Type B pancreatic cell (in vitro differentiated cells): ENCODE measurements at regions not wholly inside any gene's neighbourhood (a gene's known extent, or its start where the extent isn't known, plus 50 kb on each side); places are given as distances from the start of the nearest gene placed in this dataset.

Experiments
- DNase-seq: peaks from one replicate; pipeline ENCODE4 v3.0.0; 2021; ENCODE audit warnings: mixed read lengths; ENCODE audit not compliant: unreplicated experiment; ENCODE audit errors: extremely low spot score
- H3K27ac Mint-ChIP-seq: 2 replicates; pipeline ENCODE4 v1.8.0; 2021; ENCODE audit warnings: mild to moderate bottlenecking, mixed read lengths
- H3K27me3 Mint-ChIP-seq: 2 replicates; pipeline ENCODE4 v1.8.0; 2021; ENCODE audit warnings: mixed read lengths
- H3K36me3 Mint-ChIP-seq: 2 replicates; pipeline ENCODE4 v1.8.0; 2021; ENCODE audit warnings: mixed read lengths
- H3K4me1 Mint-ChIP-seq: one replicate; pipeline ENCODE4 v1.8.0; 2021; ENCODE audit warnings: mixed read lengths; ENCODE audit not compliant: unreplicated experiment
- H3K4me3 Mint-ChIP-seq: 2 replicates; pipeline ENCODE4 v1.8.0; 2021; ENCODE audit warnings: mild to moderate bottlenecking, mixed read lengths
- H3K9me3 Mint-ChIP-seq: 2 replicates; pipeline ENCODE4 v1.8.0; 2021; ENCODE audit warnings: mixed read lengths
- TF ChIP-seq, protein P1 (sequence below): fragments of 200-600 bp; sonication (generic); conservative IDR thresholded peaks from 2 replicates; pipeline ENCODE4 v1.5.0; 2021; ENCODE audit warnings: antibody characterized with exemption, mild to moderate bottlenecking

DNA sequence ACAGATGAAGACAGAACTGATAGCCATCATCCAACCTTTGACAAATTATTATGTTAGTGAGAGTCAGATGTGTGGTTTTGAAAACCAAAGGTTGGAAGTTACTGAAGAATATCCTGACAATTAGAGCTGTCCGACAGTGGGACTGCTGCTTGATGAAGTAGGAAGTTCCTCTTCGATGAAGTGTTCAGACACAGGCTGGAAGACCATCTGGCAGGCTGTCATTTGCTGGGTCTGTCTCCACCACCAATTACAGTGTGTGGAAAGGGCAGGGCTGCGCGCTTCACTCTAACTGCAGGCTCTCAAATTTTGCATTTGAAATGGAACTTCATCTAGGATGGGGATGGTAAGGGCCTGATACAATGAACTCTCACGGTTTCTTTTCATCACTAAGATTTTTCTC lies 313.8 kb downstream of the PIK3C3 start:
- DNase-seq, result no peak
- TF ChIP-seq, protein P1, sequence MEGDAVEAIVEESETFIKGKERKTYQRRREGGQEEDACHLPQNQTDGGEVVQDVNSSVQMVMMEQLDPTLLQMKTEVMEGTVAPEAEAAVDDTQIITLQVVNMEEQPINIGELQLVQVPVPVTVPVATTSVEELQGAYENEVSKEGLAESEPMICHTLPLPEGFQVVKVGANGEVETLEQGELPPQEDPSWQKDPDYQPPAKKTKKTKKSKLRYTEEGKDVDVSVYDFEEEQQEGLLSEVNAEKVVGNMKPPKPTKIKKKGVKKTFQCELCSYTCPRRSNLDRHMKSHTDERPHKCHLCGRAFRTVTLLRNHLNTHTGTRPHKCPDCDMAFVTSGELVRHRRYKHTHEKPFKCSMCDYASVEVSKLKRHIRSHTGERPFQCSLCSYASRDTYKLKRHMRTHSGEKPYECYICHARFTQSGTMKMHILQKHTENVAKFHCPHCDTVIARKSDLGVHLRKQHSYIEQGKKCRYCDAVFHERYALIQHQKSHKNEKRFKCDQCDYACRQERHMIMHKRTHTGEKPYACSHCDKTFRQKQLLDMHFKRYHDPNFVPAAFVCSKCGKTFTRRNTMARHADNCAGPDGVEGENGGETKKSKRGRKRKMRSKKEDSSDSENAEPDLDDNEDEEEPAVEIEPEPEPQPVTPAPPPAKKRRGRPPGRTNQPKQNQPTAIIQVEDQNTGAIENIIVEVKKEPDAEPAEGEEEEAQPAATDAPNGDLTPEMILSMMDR, result no peak

DNA sequence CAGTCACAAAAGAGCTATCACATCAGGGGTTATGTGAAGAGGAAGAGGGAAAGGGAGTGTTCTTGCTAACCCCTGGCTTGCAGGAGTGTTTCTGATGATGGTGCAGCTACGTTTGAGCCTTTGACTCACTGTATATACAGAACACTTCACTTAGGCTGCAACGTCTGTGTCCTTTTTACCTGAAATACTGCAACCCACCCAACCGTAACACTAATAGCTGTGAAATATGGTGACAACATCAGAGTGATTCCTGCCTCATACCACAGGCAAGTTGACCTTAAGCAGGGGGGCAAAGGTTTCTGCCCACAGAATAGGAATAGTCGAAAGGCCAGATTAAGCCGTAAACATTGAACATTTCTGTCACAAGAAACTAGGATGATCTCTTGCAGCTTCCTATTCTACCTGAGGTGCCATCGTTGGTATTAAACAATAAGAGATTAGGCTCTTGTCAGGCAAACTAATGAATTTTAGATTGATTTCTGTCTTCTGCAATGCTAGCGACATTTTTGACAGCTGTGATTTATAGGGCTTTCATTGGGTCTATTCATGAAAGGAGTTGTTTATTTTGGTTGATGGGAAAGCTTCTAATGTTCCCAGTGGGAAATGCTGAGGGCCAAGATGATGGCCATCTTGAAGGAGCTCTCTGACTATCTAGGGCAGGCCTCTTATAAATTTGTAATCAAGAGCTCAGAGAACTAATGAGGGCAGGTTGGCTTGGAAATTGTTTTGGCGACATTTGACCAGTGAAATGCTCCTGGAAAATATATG lies 316.8 kb downstream of the PIK3C3 start:
- no peak for DNase-seq
- no peaks in the 10 kb centered on the region for H3K36me3 Mint-ChIP-seq
- TF ChIP-seq, protein P1, result no peak
- H3K27me3 Mint-ChIP-seq, result peaks cover 4% of the 10 kb centered on the region
- peaks cover 34% of the 10 kb centered on the region for H3K4me1 Mint-ChIP-seq
- no peak overlapping the region for H3K4me3 Mint-ChIP-seq
- H3K27ac Mint-ChIP-seq, result no peak overlapping the region
- H3K9me3 Mint-ChIP-seq, result no peaks in the 10 kb centered on the region

More for the DNA sequence above, 313.8 kb downstream of the PIK3C3 start:
- H3K4me3 Mint-ChIP-seq, result no peak overlapping the region
- no peak overlapping the region for H3K27ac Mint-ChIP-seq
- peaks cover 19% of the 10 kb centered on the region for H3K4me1 Mint-ChIP-seq
- no peaks in the 10 kb centered on the region for H3K36me3 Mint-ChIP-seq
- H3K27me3 Mint-ChIP-seq, result peaks cover 4% of the 10 kb centered on the region
- H3K9me3 Mint-ChIP-seq, result no peaks in the 10 kb centered on the region

DNA sequence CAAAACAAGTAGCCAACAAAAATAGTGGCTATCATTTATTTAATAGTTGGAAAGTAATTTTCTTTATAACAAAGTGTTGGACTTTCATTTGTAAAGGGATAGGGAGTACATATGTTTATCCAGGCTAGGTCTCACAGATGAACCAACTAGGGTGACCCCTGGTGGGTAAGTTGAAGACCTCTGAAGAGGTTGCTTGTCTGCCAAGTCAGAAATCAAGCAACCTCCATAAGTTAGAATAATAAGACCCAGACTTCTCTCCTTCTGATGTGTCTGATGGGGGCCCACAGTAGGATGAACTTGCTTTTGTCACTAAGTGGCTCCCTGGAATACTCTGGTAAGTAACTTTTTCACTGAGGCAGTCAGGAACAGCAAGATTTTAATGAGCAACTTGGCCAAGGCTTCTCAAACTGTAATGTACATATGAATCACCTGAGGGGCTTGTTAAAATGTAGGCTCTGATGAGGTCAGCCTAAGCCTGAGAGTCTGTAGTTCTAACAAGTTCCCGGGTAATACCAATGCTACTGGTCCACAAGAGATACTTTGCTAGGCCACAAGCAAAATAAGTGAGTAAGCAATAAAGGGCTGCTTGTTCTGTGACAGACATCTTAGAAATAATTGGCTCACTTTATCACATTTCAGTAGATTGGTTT lies 319.6 kb downstream of the PIK3C3 start:
- DNase-seq, result no peak
- no peak overlapping the region for H3K4me3 Mint-ChIP-seq
- H3K36me3 Mint-ChIP-seq, result no peaks in the 10 kb centered on the region
- H3K4me1 Mint-ChIP-seq, result peaks cover 29% of the 10 kb centered on the region
- no peak overlapping the region for H3K27ac Mint-ChIP-seq
- TF ChIP-seq, protein P1, result peak; percentile 61
- H3K9me3 Mint-ChIP-seq, result no peaks in the 10 kb centered on the region
- H3K27me3 Mint-ChIP-seq, result no peaks in the 10 kb centered on the region

DNA sequence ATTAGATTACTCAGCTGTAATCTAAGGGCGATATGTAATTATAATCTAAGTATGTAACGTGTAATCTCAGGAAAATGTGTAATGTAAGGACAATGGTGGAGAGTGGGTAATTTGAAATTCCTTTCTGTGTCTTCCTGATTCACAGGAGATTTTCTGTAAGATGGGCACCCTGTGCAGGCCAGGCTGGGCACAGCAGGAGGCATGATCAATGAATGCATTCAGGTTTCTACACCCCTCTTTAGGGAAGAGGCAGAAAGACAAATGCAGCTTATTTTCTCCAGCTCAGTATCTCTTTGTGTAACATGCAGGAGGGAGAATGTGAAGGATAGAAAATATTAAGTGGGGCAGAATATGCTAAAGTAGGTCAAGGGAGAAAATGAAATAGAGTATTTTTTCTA lies 320.1 kb downstream of the PIK3C3 start:
- no peak overlapping the region for H3K27ac Mint-ChIP-seq
- DNase-seq, result no peak
- no peak overlapping the region for H3K4me3 Mint-ChIP-seq
- peaks cover 29% of the 10 kb centered on the region for H3K4me1 Mint-ChIP-seq
- H3K27me3 Mint-ChIP-seq, result no peaks in the 10 kb centered on the region
- no peaks in the 10 kb centered on the region for H3K36me3 Mint-ChIP-seq
- TF ChIP-seq, protein P1, result no peak
- no peaks in the 10 kb centered on the region for H3K9me3 Mint-ChIP-seq

DNA sequence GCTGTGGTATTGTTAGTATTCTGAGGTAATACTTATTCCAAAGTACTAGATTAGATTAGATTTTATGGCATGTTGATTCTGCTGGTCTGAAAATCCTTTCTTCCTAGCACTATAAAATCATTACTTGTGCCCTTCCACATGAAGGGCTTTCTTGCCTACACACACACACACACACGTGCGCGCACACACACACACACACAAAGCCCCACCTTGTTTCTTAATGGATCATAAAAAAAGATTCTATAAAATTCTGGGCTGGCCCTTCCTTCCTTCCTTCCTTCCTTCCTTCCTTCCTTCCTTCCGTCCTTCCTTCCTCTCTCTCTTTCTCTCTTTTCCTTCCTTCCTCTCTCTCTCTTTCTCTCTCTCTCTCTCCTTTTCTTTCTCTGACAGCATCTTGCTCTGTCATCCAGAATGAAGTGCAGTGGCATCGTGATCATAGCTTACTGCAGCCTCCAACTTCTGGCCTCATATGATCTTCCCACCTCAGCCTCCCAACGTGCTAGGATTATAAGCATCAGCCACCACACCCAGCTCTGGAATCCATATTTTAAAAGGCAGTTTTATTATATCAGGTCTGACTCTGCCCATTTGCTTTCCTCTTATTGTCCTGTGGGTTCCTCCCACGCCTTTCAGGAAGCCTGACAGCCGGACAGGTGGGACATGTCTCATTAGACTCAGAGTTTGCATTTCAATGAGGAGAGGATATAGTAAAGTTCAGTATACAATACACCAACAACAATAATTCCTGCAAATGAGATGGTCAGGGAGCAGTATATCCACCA lies 321.1 kb downstream of the PIK3C3 start:
- no peaks in the 10 kb centered on the region for H3K36me3 Mint-ChIP-seq
- H3K27me3 Mint-ChIP-seq, result no peaks in the 10 kb centered on the region
- TF ChIP-seq, protein P1, result no peak
- H3K4me3 Mint-ChIP-seq, result no peak overlapping the region
- no peaks in the 10 kb centered on the region for H3K9me3 Mint-ChIP-seq
- no peak for DNase-seq
- H3K27ac Mint-ChIP-seq, result no peak overlapping the region
- peaks cover 29% of the 10 kb centered on the region for H3K4me1 Mint-ChIP-seq
